Suprapubic skin (tissue), 4 donors: ENCODE measurements at regions not wholly inside any gene's neighbourhood (a gene's known extent, or its start where the extent isn't known, plus 50 kb on each side); places are given as distances from the start of the nearest gene placed in this dataset.

Experiments
- DNase-seq, 2 donors: peaks; one replicate each; pipeline ENCODE4 v3.0.0-alpha.2; 2019; ENCODE audit warnings: low spot score in 2 of 2
- H3K27ac ChIP-seq: fragments of 200-600 bp; sonication (generic); one replicate; pipeline ENCODE4 v1.5.1; 2019
- H3K27me3 ChIP-seq: fragments of 200-600 bp; sonication (generic); one replicate; pipeline ENCODE4 v1.5.1; 2019
- H3K36me3 ChIP-seq: fragments of 200-600 bp; sonication (generic); one replicate; pipeline ENCODE4 v1.5.1; 2019
- H3K4me1 ChIP-seq: fragments of 200-600 bp; sonication (generic); one replicate; pipeline ENCODE4 v1.5.1; 2019
- H3K4me3 ChIP-seq: fragments of 200-600 bp; sonication (generic); one replicate; pipeline ENCODE4 v1.5.1; 2019; ENCODE audit warnings: mild to moderate bottlenecking
- H3K9me3 ChIP-seq: fragments of 200-600 bp; sonication (generic); one replicate; pipeline ENCODE4 v1.5.1; 2019
- EP300 ChIP-seq: sonication (generic); formaldehyde crosslinking; IDR thresholded peaks from one replicate; pipeline ENCODE4 v1.6.1; 2017; ENCODE audit warnings: antibody characterized with exemption
- POLR2A ChIP-seq, 2 donors: fragments of 450-650 bp; IDR thresholded peaks; one replicate each; pipeline ENCODE4 v1.6.1; 2017; ENCODE audit warnings: antibody characterized with exemption in 2 of 2, mild to moderate bottlenecking in 2 of 2, moderate library complexity in 2 of 2
- POLR2AphosphoS5 ChIP-seq, 3 donors: sonication (generic); formaldehyde crosslinking; IDR thresholded peaks; one replicate each; pipeline ENCODE4 v1.6.1; 2017; ENCODE audit warnings: antibody characterized with exemption in 3 of 3
- WGBS: methylation state at CpG from one replicate; pipeline ENCODE4 v1.1.5; 2018; 5-methylcytosine and 5-hydroxymethylcytosine counted together
- TF ChIP-seq, protein P1 (sequence below), 2 donors: fragments of 200-600 bp in 1 of 2; fragments of 450-650 bp in 1 of 2; sonication (generic) in 1 of 2; IDR thresholded peaks; one replicate each; pipeline ENCODE4 v1.5.1; 2016 to 2019; ENCODE audit warnings: antibody characterized with exemption in 2 of 2, mild to moderate bottlenecking in 1 of 2, moderate library complexity in 1 of 2

DNA sequence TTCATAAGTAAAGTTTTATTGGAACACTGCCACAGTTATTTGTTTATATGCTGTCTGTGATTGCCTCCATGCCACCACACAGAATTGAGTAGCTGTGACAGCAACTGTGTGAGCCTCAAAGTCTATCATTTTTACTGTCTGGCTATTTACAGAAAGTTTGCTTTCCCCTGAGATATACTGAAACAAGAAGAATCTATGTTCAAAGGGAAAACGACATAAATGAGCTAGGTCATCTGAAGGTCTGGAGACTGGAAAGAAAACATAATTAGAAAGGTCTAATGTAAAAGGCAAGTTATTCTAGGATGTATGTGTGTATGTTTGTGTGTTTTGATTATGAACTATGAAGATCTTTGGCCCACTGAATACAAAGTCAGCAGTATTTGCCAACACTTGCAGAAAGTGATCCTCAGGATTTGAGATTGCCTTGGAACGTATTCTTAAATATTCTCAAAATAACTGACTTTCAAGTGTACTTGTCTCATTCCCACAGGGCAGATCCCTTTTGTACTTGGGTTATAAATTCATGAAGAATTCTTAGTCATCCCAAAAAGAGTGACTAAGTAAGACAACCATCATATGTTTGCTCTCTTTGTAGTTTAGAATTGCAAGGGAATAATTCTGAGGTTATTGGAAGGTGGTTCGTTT is 677.7 kb downstream of the DOK5 start:
- WGBS, result 19% methylated on average over 3 of the region's 3 CpGs
- H3K27ac ChIP-seq, result no peak overlapping the region
- TF ChIP-seq EP300 (no peak), POLR2AphosphoS5 (IDR thresholded peaks at IDR 0.05) (no peak), POLR2A (IDR thresholded peaks at IDR 0.05) (no peak)
- TF ChIP-seq, protein P1, sequence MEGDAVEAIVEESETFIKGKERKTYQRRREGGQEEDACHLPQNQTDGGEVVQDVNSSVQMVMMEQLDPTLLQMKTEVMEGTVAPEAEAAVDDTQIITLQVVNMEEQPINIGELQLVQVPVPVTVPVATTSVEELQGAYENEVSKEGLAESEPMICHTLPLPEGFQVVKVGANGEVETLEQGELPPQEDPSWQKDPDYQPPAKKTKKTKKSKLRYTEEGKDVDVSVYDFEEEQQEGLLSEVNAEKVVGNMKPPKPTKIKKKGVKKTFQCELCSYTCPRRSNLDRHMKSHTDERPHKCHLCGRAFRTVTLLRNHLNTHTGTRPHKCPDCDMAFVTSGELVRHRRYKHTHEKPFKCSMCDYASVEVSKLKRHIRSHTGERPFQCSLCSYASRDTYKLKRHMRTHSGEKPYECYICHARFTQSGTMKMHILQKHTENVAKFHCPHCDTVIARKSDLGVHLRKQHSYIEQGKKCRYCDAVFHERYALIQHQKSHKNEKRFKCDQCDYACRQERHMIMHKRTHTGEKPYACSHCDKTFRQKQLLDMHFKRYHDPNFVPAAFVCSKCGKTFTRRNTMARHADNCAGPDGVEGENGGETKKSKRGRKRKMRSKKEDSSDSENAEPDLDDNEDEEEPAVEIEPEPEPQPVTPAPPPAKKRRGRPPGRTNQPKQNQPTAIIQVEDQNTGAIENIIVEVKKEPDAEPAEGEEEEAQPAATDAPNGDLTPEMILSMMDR (IDR thresholded peaks at IDR 0.05), result no peak
- H3K9me3 ChIP-seq, result no peaks in the 10 kb centered on the region
- H3K4me1 ChIP-seq, result no peaks in the 10 kb centered on the region
- no peaks in the 10 kb centered on the region for H3K36me3 ChIP-seq
- H3K27me3 ChIP-seq, result no peaks in the 10 kb centered on the region
- DNase-seq, result no peak
- H3K4me3 ChIP-seq, result no peak overlapping the region

DNA sequence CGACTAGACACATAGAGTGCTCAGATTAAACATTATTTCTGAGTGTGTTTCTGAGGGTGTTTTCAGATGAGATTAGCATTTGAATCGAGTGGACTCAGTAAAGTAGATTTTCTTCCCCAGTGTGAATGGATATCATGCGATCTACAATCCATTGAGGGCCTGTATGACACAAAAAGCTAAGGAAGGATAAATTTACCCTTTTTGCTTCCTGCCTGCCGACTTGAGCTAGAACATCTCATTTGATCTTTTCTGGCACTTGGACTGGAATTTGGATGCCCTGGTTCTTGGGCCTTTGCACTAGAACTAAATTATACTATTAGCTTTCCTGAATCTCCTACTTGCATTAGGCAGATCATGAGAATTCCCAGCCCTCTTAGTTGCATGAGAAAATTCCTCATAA is 675.8 kb downstream of the DOK5 start:
- no peaks in the 10 kb centered on the region for H3K4me1 ChIP-seq
- DNase-seq, result no peak
- no peak overlapping the region for H3K4me3 ChIP-seq
- no peak overlapping the region for H3K27ac ChIP-seq
- WGBS, result 20% methylated on average over 4 of the region's 4 CpGs
- TF ChIP-seq, protein P1 (IDR thresholded peaks at IDR 0.05), result no peak
- TF ChIP-seq POLR2AphosphoS5 (IDR thresholded peaks at IDR 0.05), result no peak
- no peak for TF ChIP-seq POLR2A (IDR thresholded peaks at IDR 0.05)
- TF ChIP-seq EP300, result no peak
- no peaks in the 10 kb centered on the region for H3K27me3 ChIP-seq
- H3K9me3 ChIP-seq, result no peaks in the 10 kb centered on the region
- H3K36me3 ChIP-seq, result no peaks in the 10 kb centered on the region

DNA sequence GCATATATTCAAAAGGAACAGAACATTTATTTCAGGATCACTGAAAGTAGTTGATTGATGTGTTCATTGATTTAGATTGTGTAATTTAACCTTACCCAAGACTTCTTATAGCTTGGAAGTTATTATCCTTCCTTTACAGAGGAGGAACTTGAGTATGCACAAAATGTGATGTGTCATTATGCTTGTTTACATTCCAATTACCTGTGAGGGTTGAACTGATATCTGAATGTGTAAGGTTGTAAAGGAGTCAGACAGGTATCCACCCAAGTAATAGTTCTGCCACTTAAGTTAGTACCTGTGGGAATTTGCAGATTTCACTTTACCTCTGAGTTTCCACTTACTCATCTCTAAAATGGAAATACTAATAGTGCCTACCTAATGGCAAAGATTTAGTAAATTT is 668.2 kb downstream of the DOK5 start:
- no peak for TF ChIP-seq POLR2AphosphoS5 (IDR thresholded peaks at IDR 0.05)
- no peak for TF ChIP-seq POLR2A (IDR thresholded peaks at IDR 0.05)
- TF ChIP-seq, protein P1 (IDR thresholded peaks at IDR 0.05), result no peak
- TF ChIP-seq EP300, result no peak
- no peaks in the 10 kb centered on the region for H3K4me1 ChIP-seq
- no peak for DNase-seq
- H3K9me3 ChIP-seq, result no peaks in the 10 kb centered on the region
- H3K36me3 ChIP-seq, result no peaks in the 10 kb centered on the region
- H3K27ac ChIP-seq, result no peak overlapping the region
- H3K4me3 ChIP-seq, result no peak overlapping the region
- no peaks in the 10 kb centered on the region for H3K27me3 ChIP-seq

DNA sequence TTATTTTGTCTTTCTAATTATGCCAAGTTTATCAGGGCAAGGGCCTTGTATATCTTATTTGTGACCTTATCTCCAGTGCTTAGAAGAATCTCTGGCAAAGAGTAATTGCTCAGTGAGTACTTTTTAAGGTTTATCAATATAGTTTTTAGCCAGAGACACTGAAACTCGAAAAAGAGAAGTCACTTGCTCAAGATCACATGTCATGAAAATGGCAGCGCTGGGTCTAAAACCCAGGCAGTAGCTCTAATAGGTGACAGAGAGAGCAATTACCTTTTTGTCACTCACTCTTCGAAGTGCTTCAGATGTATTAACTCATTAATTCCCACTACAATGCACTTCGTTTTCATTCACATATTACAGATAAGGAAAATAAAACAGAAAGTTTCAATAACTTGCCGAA is 667.5 kb downstream of the DOK5 start:
- TF ChIP-seq POLR2A (IDR thresholded peaks at IDR 0.05) (no peak), EP300 (no peak), POLR2AphosphoS5 (IDR thresholded peaks at IDR 0.05) (no peak)
- TF ChIP-seq, protein P1 (IDR thresholded peaks at IDR 0.05), result no peak
- Histone ChIP-seq H3K4me1 (no peaks in the 10 kb centered on the region), H3K9me3 (no peaks in the 10 kb centered on the region), H3K27ac (no peak overlapping the region), H3K4me3 (no peak overlapping the region), H3K36me3 (no peaks in the 10 kb centered on the region), H3K27me3 (no peaks in the 10 kb centered on the region)
- 66% methylated on average over 5 of the region's 5 CpGs for WGBS
- no peak for DNase-seq

DNA sequence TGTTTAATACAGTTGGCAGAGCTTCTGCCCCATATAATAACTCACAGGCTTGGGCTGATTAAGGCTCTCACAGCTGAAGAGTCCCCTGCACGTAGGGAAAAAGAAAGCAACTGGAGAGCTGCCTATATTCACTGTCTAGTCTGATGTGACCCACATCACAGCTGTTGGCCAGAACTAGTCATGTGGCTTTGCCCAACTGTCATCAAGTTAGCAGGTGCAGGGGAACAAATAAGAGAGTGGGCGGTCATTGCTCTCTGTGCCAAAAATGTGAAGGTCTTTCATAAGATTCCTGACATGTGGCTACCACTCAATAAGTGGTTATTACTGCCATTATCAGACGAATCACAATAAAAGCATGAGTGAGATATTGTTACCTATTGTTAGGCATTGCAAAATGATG is 665.2 kb downstream of the DOK5 start:
- no peaks in the 10 kb centered on the region for H3K9me3 ChIP-seq
- WGBS, result 46% methylated on average over 3 of the region's 3 CpGs
- H3K27ac ChIP-seq, result no peak overlapping the region
- no peaks in the 10 kb centered on the region for H3K27me3 ChIP-seq
- TF ChIP-seq POLR2A (IDR thresholded peaks at IDR 0.05) (no peak), EP300 (no peak), POLR2AphosphoS5 (IDR thresholded peaks at IDR 0.05) (no peak)
- TF ChIP-seq, protein P1 (IDR thresholded peaks at IDR 0.05), result no peak
- no peak for DNase-seq
- H3K4me1 ChIP-seq, result peaks cover under 1% of the 10 kb centered on the region
- no peak overlapping the region for H3K4me3 ChIP-seq
- no peaks in the 10 kb centered on the region for H3K36me3 ChIP-seq
